H9 (cell line): ENCODE measurements at regions not wholly inside any gene's neighbourhood (a gene's known extent, or its start where the extent isn't known, plus 50 kb on each side); places are given as distances from the start of the nearest gene placed in this dataset.

Experiments
- DNase-seq: peaks from one replicate; pipeline ENCODE4 v3.0.0-alpha.2; 2017
- H2AFZ ChIP-seq: one replicate; pipeline ENCODE4 v1.6.1; 2013; ENCODE audit warnings: mild to moderate bottlenecking, low read length, control low read depth, moderate library complexity
- H2AK5ac ChIP-seq: 2 replicates; pipeline ENCODE4 v1.6.1; 2013; ENCODE audit warnings: low read length, control low read depth, mixed read lengths; ENCODE audit not compliant: insufficient read length
- H2BK120ac ChIP-seq: one replicate; pipeline ENCODE4 v1.6.1; 2013; ENCODE audit warnings: low read depth, mild to moderate bottlenecking, low read length, control low read depth, inconsistent platforms; ENCODE audit not compliant: poor library complexity, severe bottlenecking
- H2BK12ac ChIP-seq: 2 replicates; pipeline ENCODE4 v1.6.1; 2013; ENCODE audit warnings: low read length, control low read depth, mixed read lengths, low read depth; ENCODE audit not compliant: insufficient read length
- H2BK15ac ChIP-seq: 2 replicates; pipeline ENCODE4 v1.6.1; 2013; ENCODE audit warnings: low read depth, low read length, control low read depth
- H2BK20ac ChIP-seq: one replicate; pipeline ENCODE4 v1.6.1; 2013; ENCODE audit warnings: low read depth, mild to moderate bottlenecking, low read length, control low read depth, inconsistent platforms; ENCODE audit not compliant: poor library complexity, severe bottlenecking
- H2BK5ac ChIP-seq: 2 replicates; pipeline ENCODE4 v1.6.1; 2013; ENCODE audit warnings: low read length, control low read depth, mixed read lengths; ENCODE audit not compliant: insufficient read length
- H3K14ac ChIP-seq: 2 replicates; pipeline ENCODE4 v1.6.1; 2013; ENCODE audit warnings: low read length, control low read depth; ENCODE audit not compliant: insufficient read depth
- H3K18ac ChIP-seq: 2 replicates; pipeline ENCODE4 v1.6.1; 2013; ENCODE audit warnings: low read depth, mild to moderate bottlenecking, mixed read lengths, low read length, control low read depth; ENCODE audit not compliant: insufficient read length
- H3K23ac ChIP-seq: 2 replicates; pipeline ENCODE4 v1.6.1; 2013; ENCODE audit warnings: low read length, control low read depth, mixed read lengths, low read depth; ENCODE audit not compliant: insufficient read length
- H3K23me2 ChIP-seq: 2 replicates; pipeline ENCODE4 v1.6.1; 2013; ENCODE audit warnings: low read depth, mild to moderate bottlenecking, mixed read lengths, low read length, control low read depth; ENCODE audit not compliant: insufficient read length, poor library complexity, severe bottlenecking
- H3K27ac ChIP-seq: 2 replicates; pipeline ENCODE4 v1.5.1; 2013; ENCODE audit warnings: low read length, control low read depth, mixed read lengths, low read depth; ENCODE audit not compliant: insufficient read length
- H3K27me3 ChIP-seq: 2 replicates; pipeline ENCODE4 v1.6.1; 2013; ENCODE audit warnings: low read length, control low read depth, inconsistent platforms; ENCODE audit not compliant: insufficient read depth
- H3K4ac ChIP-seq: 2 replicates; pipeline ENCODE4 v1.6.1; 2013; ENCODE audit warnings: low read depth, mild to moderate bottlenecking, control low read depth, inconsistent platforms, low read length, moderate library complexity
- H3K4me1 ChIP-seq: 2 replicates; pipeline ENCODE4 v1.6.1; 2013; ENCODE audit warnings: low read length, control low read depth, inconsistent platforms; ENCODE audit not compliant: insufficient read depth
- H3K4me2 ChIP-seq: 2 replicates; pipeline ENCODE4 v1.6.1; 2013; ENCODE audit warnings: low read length, control low read depth, mixed read lengths; ENCODE audit not compliant: insufficient read length, insufficient read depth
- H3K56ac ChIP-seq: 2 replicates; pipeline ENCODE4 v1.6.1; 2013; ENCODE audit warnings: low read depth, mild to moderate bottlenecking, mixed read lengths, low read length, control low read depth; ENCODE audit not compliant: insufficient read length
- H3K79me1 ChIP-seq: 2 replicates; pipeline ENCODE4 v1.6.1; 2013; ENCODE audit warnings: low read depth, mild to moderate bottlenecking, moderate library complexity, low read length, control low read depth, inconsistent platforms; ENCODE audit not compliant: insufficient read depth, poor library complexity, severe bottlenecking
- H3K79me2 ChIP-seq: 2 replicates; pipeline ENCODE4 v1.6.1; 2013; ENCODE audit warnings: low read length, control low read depth, inconsistent platforms; ENCODE audit not compliant: insufficient read depth
- H3K9ac ChIP-seq: 2 replicates; pipeline ENCODE4 v1.6.1; 2013; ENCODE audit warnings: low read length, control low read depth, mixed read lengths; ENCODE audit not compliant: insufficient read length; ENCODE audit errors: extremely low read depth
- H3K9me3 ChIP-seq: one replicate; pipeline ENCODE4 v1.6.1; 2013; ENCODE audit warnings: low read depth, low read length, inconsistent platforms; ENCODE audit not compliant: control insufficient read depth
- H3T11ph ChIP-seq: one replicate; pipeline ENCODE4 v1.6.1; 2013; ENCODE audit warnings: mild to moderate bottlenecking, low read length, control low read depth, inconsistent platforms
- H4K20me1 ChIP-seq: one replicate; pipeline ENCODE4 v1.6.1; 2013; ENCODE audit not compliant: control insufficient read depth, insufficient read length, insufficient read depth
- H4K5ac ChIP-seq: 2 replicates; pipeline ENCODE4 v1.6.1; 2013; ENCODE audit warnings: low read depth, mild to moderate bottlenecking, mixed read lengths, low read length, control low read depth; ENCODE audit not compliant: insufficient read length
- H4K8ac ChIP-seq: replicated peaks from 2 replicates; pipeline ENCODE4 v1.6.1; 2013; ENCODE audit warnings: low read length, control low read depth, mixed read lengths, low read depth; ENCODE audit not compliant: insufficient read length
- H4K91ac ChIP-seq: 2 replicates; pipeline ENCODE4 v1.6.1; 2013; ENCODE audit warnings: low read depth, mild to moderate bottlenecking, moderate library complexity, mixed read lengths, low read length, control low read depth; ENCODE audit not compliant: insufficient read length
- H3K27ac Mint-ChIP-seq, 3 experiments: 2 replicates in 2 of 3; 3 replicates in 1 of 3; pipeline ENCODE4 v1.8.0; 2020 to 2021; ENCODE audit warnings: mixed read lengths in 3 of 3, mild to moderate bottlenecking in 1 of 3, moderate library complexity in 1 of 3
- H3K27me3 Mint-ChIP-seq: 2 replicates; pipeline ENCODE4 v1.8.0; 2021; ENCODE audit warnings: low read depth, mild to moderate bottlenecking, moderate library complexity, mixed read lengths
- H3K36me3 Mint-ChIP-seq, 3 experiments: 2 replicates in 2 of 3; 3 replicates in 1 of 3; pipeline ENCODE4 v1.8.0; 2020 to 2021; ENCODE audit warnings: low read depth in 3 of 3, mixed read lengths in 3 of 3; ENCODE audit not compliant: insufficient read depth in 1 of 3
- H3K4me1 Mint-ChIP-seq, 2 experiments: 2 replicates each; pipeline ENCODE4 v1.8.0; 2020; ENCODE audit warnings: mixed read lengths in 2 of 2
- H3K4me3 Mint-ChIP-seq, 2 experiments: 2 replicates in 1 of 2; 3 replicates in 1 of 2; pipeline ENCODE4 v1.8.0; 2020 to 2021; ENCODE audit warnings: mild to moderate bottlenecking in 2 of 2, mixed read lengths in 2 of 2, moderate library complexity in 1 of 2
- H3K9me3 Mint-ChIP-seq, 2 experiments: 2 replicates in 1 of 2; 3 replicates in 1 of 2; pipeline ENCODE4 v1.8.0; 2020; ENCODE audit warnings: mild to moderate bottlenecking in 2 of 2, mixed read lengths in 2 of 2, moderate library complexity in 1 of 2
- CTCF ChIP-seq: fragments of 200-600 bp; sonication (generic); conservative IDR thresholded peaks from 3 replicates; pipeline ENCODE4 v1.8.0; 2021; ENCODE audit warnings: antibody characterized with exemption, mild to moderate bottlenecking

- Histone ChIP-seq H3K4me1 (no peaks in the 10 kb centered on the region), H3K23me2 (no peaks in the 10 kb centered on the region), H2BK20ac (no peak overlapping the region), H3K23ac (no peak overlapping the region), H3K4me2 (no peak overlapping the region), H4K91ac (no peak overlapping the region), H2AFZ (no peak overlapping the region), H3K14ac (no peak overlapping the region), H3K4ac (no peak overlapping the region), H3K79me2 (no peaks in the 10 kb centered on the region), H2BK120ac (no peak overlapping the region), H3K18ac (no peak overlapping the region), H3T11ph (no peak overlapping the region), H2BK5ac (no peak overlapping the region), H2AK5ac (no peak overlapping the region), H3K9ac (no peak overlapping the region), H4K8ac (no peak overlapping the region), H3K27ac (no peak overlapping the region), H3K27me3 (no peaks in the 10 kb centered on the region), H3K9me3 (peaks cover 13% of the 10 kb centered on the region), H4K20me1 (no peaks in the 10 kb centered on the region), H4K5ac (no peak overlapping the region), H3K79me1 (no peaks in the 10 kb centered on the region), H2BK12ac (no peak overlapping the region), H3K56ac (no peak overlapping the region), H2BK15ac (no peak overlapping the region)
- Mint-ChIP-seq H3K4me1 (no peaks in the 10 kb centered on the region), H3K9me3 (peaks cover 30 to 31% of the 10 kb centered on the region in 2 experiments), H3K36me3 (peaks cover 27 to 33% (median 30%) of the 10 kb centered on the region in 3 experiments), H3K27me3 (no peaks in the 10 kb centered on the region), H3K4me3 (no peak overlapping the region), H3K27ac (no peak overlapping the region)
- DNase-seq: no peak
- no peak for TF ChIP-seq CTCF
These were observed 698.3 kb downstream of the ADGRL2 start for GRCh38 chr1:82499022-82499421.
